IMR-90 (cell line): ENCODE measurements at regions not wholly inside any gene's neighbourhood (a gene's known extent, or its start where the extent isn't known, plus 50 kb on each side); places are given as distances from the start of the nearest gene placed in this dataset.

Experiments
- CEBPB ChIP-seq: IDR thresholded peaks from 2 replicates; pipeline ENCODE4 v1.6.1; 2012; ENCODE audit warnings: low read depth, low read length, improper control_type of control experiment
- MAFK ChIP-seq: IDR thresholded peaks from 2 replicates; pipeline ENCODE4 v1.6.1; 2012; ENCODE audit warnings: low read depth, low read length, improper control_type of control experiment
- POLR2A ChIP-seq: IDR thresholded peaks from 2 replicates; pipeline ENCODE4 v1.6.1; 2012; ENCODE audit warnings: mild to moderate bottlenecking, low read depth, low read length
- SMC3 ChIP-seq: fragments of 150-350 bp; IDR thresholded peaks from 2 replicates; pipeline ENCODE4 v1.6.1; 2016; ENCODE audit warnings: low read depth, mild to moderate bottlenecking, antibody characterized with exemption, low read length, moderate library complexity
- TF ChIP-seq, protein P1 (sequence below): fragments of 150-350 bp; IDR thresholded peaks from 2 replicates; pipeline ENCODE4 v1.6.1; 2017; ENCODE audit warnings: mild to moderate bottlenecking, antibody characterized with exemption, low read length, low read depth
- TF ChIP-seq, protein P2 (sequence below): conservative IDR thresholded peaks from 2 replicates; pipeline ENCODE4 v1.5.1; 2012; ENCODE audit warnings: mild to moderate bottlenecking, low read depth, low read length, improper control_type of control experiment

DNA sequence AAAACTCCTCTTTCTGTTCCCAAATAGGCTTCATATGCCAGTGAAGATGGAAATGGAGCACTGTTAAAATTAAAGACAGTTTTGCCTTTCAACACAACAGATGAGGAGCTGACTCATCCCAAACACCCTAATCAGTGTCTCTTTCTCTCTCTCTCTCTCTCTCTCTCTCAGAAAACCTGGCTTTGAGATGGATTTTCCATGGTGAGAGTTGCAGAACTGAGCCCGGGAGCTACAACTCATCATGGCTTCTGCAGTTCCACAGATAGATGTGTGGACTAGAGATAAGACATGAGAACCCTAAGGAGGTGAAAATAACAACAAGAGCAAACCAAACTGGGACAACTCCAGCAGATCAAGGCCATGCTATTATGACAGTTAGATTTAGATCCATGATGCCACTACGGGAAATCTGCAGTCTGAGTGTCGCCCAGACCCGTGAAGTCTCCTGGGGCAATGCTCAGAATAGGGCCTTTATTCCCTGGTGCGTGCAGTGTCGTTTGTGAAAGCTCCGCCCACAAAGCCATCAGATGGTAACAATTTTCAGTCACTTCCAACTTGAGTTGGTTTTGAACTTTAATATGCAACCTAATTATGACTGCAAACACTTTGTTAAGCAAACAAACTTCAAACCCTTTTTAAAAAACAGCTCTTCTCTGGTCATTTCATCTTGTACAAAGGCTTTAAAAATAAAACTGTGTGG is 338.2 kb upstream of the PREP start:
- TF ChIP-seq, protein P1, sequence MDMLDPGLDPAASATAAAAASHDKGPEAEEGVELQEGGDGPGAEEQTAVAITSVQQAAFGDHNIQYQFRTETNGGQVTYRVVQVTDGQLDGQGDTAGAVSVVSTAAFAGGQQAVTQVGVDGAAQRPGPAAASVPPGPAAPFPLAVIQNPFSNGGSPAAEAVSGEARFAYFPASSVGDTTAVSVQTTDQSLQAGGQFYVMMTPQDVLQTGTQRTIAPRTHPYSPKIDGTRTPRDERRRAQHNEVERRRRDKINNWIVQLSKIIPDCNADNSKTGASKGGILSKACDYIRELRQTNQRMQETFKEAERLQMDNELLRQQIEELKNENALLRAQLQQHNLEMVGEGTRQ = no peak
- TF ChIP-seq, protein P2, sequence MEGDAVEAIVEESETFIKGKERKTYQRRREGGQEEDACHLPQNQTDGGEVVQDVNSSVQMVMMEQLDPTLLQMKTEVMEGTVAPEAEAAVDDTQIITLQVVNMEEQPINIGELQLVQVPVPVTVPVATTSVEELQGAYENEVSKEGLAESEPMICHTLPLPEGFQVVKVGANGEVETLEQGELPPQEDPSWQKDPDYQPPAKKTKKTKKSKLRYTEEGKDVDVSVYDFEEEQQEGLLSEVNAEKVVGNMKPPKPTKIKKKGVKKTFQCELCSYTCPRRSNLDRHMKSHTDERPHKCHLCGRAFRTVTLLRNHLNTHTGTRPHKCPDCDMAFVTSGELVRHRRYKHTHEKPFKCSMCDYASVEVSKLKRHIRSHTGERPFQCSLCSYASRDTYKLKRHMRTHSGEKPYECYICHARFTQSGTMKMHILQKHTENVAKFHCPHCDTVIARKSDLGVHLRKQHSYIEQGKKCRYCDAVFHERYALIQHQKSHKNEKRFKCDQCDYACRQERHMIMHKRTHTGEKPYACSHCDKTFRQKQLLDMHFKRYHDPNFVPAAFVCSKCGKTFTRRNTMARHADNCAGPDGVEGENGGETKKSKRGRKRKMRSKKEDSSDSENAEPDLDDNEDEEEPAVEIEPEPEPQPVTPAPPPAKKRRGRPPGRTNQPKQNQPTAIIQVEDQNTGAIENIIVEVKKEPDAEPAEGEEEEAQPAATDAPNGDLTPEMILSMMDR = no peak
- TF ChIP-seq POLR2A (no peak), MAFK (no peak), SMC3 (no peak), CEBPB (no peak)
